ENCODE measurements at regions not wholly inside any gene's neighbourhood (a gene's known extent, or its start where the extent isn't known, plus 50 kb on each side); places are given as distances from the start of the nearest gene placed in this dataset.
A peak's percentile ranks its signal among the peaks of the same experiment; 100 is the strongest.

- DNase-seq: no peak
Measured at GRCh38 chr3:30498587-30498967, 107.8 kb upstream of the TGFBR2 start.

DNA sequence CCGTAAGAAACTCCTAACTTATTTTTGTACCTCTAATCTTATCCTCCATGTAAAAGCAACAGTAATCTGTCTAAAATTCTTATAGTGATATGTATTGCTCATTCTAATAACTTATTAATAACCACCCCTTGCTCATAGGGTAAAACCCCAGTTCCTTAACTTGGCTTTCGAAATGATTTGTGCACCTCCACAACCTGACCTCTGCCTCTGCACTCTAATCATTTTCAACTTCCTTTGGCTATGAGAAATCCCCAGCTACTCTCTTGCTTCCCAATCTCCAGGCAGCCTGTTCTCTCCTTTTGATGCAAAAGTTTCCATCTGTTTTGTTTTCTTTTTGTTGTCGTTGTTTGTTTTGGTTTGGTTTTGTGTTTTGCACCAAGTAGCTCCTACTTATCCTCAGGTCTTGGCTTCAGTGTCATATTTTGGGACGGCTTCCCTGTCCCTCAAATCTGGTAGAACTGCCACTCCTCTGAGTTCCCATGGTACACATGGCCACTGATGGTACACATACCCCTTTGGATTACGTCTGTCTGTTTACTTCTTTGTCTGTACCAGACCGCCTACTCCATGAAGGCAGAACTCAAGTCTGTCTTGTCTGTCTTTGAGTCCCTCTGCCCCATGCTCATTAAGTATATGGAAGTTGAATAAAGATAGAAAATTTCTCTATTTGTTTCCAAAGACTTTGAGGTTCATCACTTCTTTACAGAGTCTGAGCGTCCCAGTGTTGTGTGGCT lies 105.6 kb upstream of the TGFBR2 start:
- DNase-seq: no peak

DNA sequence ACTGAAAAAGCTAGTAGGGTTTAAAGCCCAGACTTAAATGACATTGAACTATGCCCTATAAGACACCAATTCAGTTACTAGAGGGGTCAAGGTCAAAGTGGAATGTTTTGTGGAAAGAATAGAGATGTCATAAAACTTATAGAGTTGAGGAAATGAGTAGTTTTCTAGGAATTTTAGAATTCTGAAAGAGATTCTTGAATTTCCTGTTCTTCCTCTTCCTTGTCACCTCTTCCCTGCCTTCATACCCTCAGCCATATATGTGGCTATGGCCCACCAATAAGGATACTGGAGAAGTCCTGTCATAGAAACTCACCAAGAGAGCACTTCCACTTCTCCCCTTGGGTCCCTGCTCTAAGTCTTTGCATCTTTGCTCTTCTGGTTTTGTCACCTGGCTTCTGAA lies 104.9 kb upstream of the TGFBR2 start:
- no peak for DNase-seq

- DNase-seq: no peak
Measured at GRCh38 chr3:30502051-30502741, 104.2 kb upstream of the TGFBR2 start.

GRCh38 chr3:30502742-30503073 lies 103.7 kb upstream of the TGFBR2 start:
- no peak for DNase-seq

GRCh38 chr3:30503446-30503845 lies 103.0 kb upstream of the TGFBR2 start:
- no peak for DNase-seq

- DNase-seq: no peak
Measured at GRCh38 chr3:30504939-30505338, 101.5 kb upstream of the TGFBR2 start.

GRCh38 chr3:30505866-30506520 lies 100.4 kb upstream of the TGFBR2 start:
- no peak for DNase-seq

DNA sequence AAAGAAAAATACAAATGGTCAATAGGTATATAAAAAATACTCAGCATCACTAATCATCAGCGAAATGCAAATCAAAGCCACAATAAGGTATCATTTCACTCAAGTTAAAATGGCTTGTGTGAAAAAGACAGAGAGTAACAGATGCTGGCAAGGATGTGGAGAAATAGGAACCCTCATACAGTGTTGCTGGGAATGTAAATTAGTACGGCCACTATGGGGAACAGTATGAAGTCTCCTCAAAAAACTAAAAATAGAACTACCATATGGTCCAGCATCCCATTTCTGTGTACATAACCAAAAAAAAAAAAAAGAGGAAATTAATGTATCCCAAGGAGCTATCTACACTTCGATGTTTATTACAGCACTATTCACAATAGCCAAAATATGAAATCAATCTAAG lies 98.1 kb upstream of the TGFBR2 start:
- DNase-seq: no peak

- DNase-seq: no peak
Measured at GRCh38 chr3:30510596-30510995, 95.8 kb upstream of the TGFBR2 start.

- DNase-seq: no peak
Measured at GRCh38 chr3:30511524-30512251, 94.7 kb upstream of the TGFBR2 start.

GRCh38 chr3:30512576-30512975 lies 93.8 kb upstream of the TGFBR2 start:
- no peak for DNase-seq

DNA sequence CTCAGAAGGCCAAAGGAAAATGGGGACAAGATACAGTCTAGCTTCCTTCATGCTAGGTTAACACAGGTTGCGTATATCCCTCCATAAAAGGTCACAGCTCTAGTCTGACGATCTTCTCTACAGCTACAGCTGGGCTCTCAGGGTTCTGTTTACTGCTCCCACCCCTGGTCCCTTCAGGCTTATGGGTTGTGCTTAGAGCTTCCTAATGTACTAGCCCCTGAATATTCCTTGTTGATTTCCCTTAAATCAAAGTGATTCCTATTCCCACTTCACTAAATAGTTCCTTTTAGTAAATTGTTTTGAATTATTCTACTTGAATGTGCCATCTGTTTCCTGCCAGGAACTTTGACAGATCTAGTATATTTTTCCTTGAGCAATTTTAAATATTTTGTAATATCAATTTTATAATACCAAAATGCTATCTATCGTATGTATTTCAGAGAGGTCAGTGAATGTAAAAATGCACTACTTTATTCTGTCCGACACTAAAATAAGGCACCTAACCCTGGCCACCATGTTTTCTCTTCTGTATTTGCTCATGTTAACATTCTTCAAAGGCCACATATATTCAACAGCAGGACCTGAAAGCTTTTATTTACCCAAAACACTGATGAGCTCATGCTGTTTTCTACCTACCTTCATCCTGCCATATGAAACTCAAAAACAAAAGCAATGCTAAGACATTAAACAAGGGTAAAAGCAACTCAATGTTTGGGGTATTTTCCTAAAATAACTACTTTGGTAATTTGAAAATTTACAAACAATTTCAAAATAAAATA lies 92.8 kb upstream of the TGFBR2 start:
- DNase-seq: no peak

DNA sequence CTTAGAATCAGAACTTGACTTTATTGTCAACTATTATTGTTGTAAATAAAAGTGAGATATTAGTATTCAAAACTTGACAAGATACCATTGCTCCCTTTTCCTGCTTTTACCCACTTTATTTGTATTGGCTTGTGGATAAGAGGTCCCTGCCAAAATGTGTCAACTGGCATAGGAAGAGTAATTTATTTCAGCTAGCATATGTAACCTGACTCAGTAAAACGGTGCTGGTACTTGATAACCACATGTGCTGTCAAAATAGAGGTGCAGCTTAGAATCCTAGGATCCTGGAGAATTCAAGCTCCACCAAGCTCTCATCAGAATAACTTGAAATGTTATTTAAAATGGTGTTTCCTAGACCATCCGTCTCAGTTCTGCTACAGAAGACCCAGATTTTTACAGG lies 90.2 kb upstream of the TGFBR2 start:
- DNase-seq: no peak

DNA sequence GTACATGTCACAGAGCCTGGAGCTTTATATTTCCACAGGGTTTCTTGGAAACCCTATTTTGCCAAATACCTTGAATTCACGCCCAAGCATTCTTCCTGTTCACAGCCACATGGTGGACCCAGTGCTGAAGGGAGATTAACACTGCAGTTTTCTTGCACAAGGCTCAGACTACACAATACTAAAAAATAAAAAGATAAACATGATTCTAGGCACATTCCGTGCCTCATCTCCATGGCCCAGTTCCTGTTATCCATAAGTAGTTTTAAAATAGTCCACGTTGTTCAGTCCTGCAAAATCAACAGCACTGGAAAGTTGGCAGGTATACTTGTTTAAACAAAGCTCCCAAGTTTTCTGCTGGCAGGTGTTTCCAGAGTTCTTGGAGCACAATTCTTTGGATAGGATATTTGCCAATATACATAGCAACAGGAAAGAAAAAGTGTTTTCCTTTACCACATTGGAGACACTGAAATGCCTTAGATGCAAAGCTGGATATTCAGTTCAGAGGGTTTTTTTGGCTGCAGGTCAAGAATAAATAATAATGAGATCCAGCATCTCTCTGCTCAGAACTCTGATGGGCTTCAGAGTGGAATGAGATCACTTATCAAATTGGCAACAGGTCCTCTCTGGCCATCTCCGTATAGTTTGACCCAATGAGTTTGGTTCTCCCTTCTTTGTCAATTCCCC lies 88.1 kb upstream of the TGFBR2 start:
- peak; percentile 91 for DNase-seq

- no peak for DNase-seq
Measured at GRCh38 chr3:30518872-30519271, 87.5 kb upstream of the TGFBR2 start.

DNA sequence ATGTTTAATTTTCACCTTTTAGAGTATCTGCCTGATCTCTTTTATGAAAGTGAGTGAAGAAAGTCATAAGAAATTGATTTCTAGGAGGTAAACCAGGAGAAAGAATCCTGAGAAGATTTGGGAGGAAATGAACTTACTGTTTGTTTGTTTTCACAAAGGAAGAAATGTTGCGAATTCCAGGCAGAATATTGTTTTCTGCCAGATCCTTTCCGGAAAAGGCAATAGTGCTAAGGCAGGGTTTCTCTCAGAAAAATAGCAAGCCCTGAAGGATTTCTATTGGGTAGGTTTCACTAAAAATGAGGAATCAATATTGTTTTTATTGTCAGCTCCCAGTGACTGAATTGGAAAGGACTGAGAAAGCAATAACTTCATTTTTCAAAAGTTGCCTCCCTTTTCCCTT lies 85.7 kb upstream of the TGFBR2 start:
- peak; percentile 45 for DNase-seq

GRCh38 chr3:30521156-30521715 lies 85.2 kb upstream of the TGFBR2 start:
- DNase-seq: no peak

DNA sequence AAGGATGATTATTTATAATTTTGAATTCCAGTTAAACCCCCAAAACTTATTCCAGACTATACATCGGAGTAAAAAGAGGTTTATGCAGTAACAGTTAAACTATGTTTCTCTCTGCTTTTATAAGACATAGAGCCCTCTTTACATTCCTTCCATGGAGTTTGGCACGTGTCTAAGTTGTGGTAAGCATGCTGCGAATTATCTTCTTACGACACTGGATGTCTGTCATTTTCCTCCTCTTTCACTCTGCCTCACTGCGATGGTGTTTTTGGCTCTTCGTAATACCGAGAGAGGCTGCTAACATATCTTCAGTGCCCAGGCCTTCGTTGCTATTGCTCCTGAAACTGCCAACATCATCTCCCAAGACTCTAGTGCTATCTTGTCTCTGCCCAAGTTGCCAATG lies 83.9 kb upstream of the TGFBR2 start:
- DNase-seq: no peak

DNA sequence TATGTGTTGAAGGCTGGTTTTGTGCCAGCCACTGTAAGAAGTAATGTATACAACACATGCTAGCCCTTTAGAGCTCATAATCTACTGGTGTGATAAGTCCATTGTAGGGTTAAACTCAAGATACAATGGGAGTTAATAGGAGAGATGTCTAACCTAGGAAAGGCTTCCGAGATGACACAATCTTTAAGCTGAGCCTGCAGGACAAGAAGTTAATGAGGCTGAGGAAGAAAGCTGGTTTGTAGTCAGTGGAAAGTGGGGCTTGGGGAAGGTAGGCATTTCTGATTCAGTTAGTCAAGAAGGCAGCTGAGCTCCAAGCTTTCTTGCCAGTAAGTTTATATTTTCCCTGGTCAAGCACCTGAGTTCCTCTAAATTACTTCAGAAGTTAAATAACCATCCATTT lies 83.0 kb upstream of the TGFBR2 start:
- DNase-seq: no peak

- DNase-seq: no peak
Measured at GRCh38 chr3:30524357-30525040, 81.9 kb upstream of the TGFBR2 start.

Measured in tongue (tissue), 1 donor.